GM12878 (cell line): ENCODE measurements at regions not wholly inside any gene's neighbourhood (a gene's known extent, or its start where the extent isn't known, plus 50 kb on each side); places are given as distances from the start of the nearest gene placed in this dataset.

Experiments used
- ATAC-seq: fragments of 200-7000 bp; cut with Tn5 transposase; 3 replicates; pipeline ENCODE4 v1.9.1; 2020; ENCODE audit warnings: mild to moderate bottlenecking, moderate library complexity
- BruUV-seq: library from RNA; stranded (reverse); fragments of 400-500 nt; replicated peaks from 2 replicates; lab custom pipeline; 2021; lab: Mats Ljungman, UMichigan
- CTCF ChIA-PET: fragments of 300-600 bp; sonication (Branson Sonifier 250); formaldehyde crosslinking; extraction: SDS; loops from one replicate; lab custom pipeline; 2021; ENCODE audit warnings: inconsistent platforms; lab: Yijun Ruan, JAX
- POLR2A ChIA-PET: fragments of 350-600 bp; formaldehyde crosslinking; extraction: SDS; loops from one replicate; lab custom pipeline; 2021; ENCODE audit warnings: inconsistent platforms; lab: Charles Lee
- RAD21 ChIA-PET: fragments of 300-600 bp; sonication (Branson Sonifier 250); formaldehyde crosslinking; loops from one replicate; lab custom pipeline; 2023; ENCODE audit warnings: antibody characterized with exemption; ENCODE audit not compliant: unreplicated experiment; lab: Charles Lee
- SMC1A ChIA-PET: fragments of 300-600 bp; sonication (Branson Sonifier 250); formaldehyde crosslinking; loops from one replicate; lab custom pipeline; 2023; ENCODE audit not compliant: unreplicated experiment, uncharacterized antibody; lab: Charles Lee
- DNase-seq: peaks from one replicate; pipeline ENCODE4 v3.0.0-alpha.2; 2011; ENCODE audit warnings: low read depth, low spot score
- FAIRE-seq: peaks from 3 replicates; lab custom pipeline; 2011; peaks lifted over from hg19 to GRCh38; lab: Jason Lieb, UNC
- H2AFZ ChIP-seq: 2 replicates; pipeline ENCODE4 v1.6.0; 2011; ENCODE audit warnings: low read depth, low read length, control low read depth; ENCODE audit not compliant: control insufficient read depth
- H3K27ac ChIP-seq: 2 replicates; pipeline ENCODE4 v1.5.1; 2011; ENCODE audit warnings: control low read depth; ENCODE audit not compliant: control insufficient read depth, insufficient read depth
- H3K27me3 ChIP-seq, 2 experiments: replicated peaks in 1 of 2; 2 replicates each; pipeline versions ENCODE4 v1.6.0 to v1.6.1; 2011; ENCODE audit warnings: low read length in 1 of 2; ENCODE audit not compliant: control insufficient read depth in 2 of 2, insufficient read depth in 2 of 2
- H3K36me3 ChIP-seq, 2 experiments: 2 replicates each; pipeline ENCODE4 v1.5.1; 2011; ENCODE audit warnings: low read length in 1 of 2; ENCODE audit not compliant: control insufficient read depth in 2 of 2, insufficient read depth in 2 of 2
- H3K4me1 ChIP-seq: 2 replicates; pipeline ENCODE4 v1.6.1; 2011; ENCODE audit warnings: mild to moderate bottlenecking, low read length, moderate library complexity, mixed read lengths; ENCODE audit not compliant: control insufficient read depth, insufficient read depth
- H3K4me2 ChIP-seq: 2 replicates; pipeline ENCODE4 v1.6.0; 2011; ENCODE audit warnings: control low read depth; ENCODE audit not compliant: control insufficient read depth, insufficient read depth
- H3K4me3 ChIP-seq: fragments of 200-600 bp; sonication (generic); 2 replicates; pipeline ENCODE4 v1.5.1; 2016
- H3K79me2 ChIP-seq: 2 replicates; pipeline ENCODE4 v1.6.0; 2011; ENCODE audit warnings: low read length; ENCODE audit not compliant: control insufficient read depth, insufficient read depth
- H3K9ac ChIP-seq: 2 replicates; pipeline ENCODE4 v1.8.0; 2011; ENCODE audit warnings: low read length, control low read depth, mixed read lengths; ENCODE audit not compliant: control insufficient read depth, insufficient read depth
- H3K9me3 ChIP-seq: replicated peaks from 3 replicates; pipeline ENCODE4 v1.5.1; 2011; ENCODE audit warnings: mild to moderate bottlenecking, low read length; ENCODE audit not compliant: control insufficient read depth, insufficient read depth
- H4K20me1 ChIP-seq: 2 replicates; pipeline ENCODE4 v1.6.0; 2011; ENCODE audit not compliant: control insufficient read depth, insufficient read depth
- ATF3 ChIP-seq: IDR thresholded peaks from 2 replicates; pipeline ENCODE4 v1.6.1; 2011; ENCODE audit warnings: low read depth, mild to moderate bottlenecking, low read length, moderate library complexity, borderline replicate concordance; ENCODE audit errors: extremely low read depth
- CREB1 ChIP-seq: IDR thresholded peaks from 2 replicates; pipeline ENCODE4 v1.6.1; 2012; ENCODE audit warnings: low read depth, mild to moderate bottlenecking, inconsistent platforms
- EED ChIP-seq: sonication (generic); IDR thresholded peaks from 2 replicates; pipeline ENCODE4 v1.6.1; 2016; ENCODE audit warnings: antibody characterized with exemption, low read depth
- GABPA ChIP-seq: IDR thresholded peaks from 2 replicates; pipeline ENCODE4 v1.6.1; 2014; ENCODE audit warnings: antibody characterized with exemption, low read depth, mild to moderate bottlenecking, inconsistent platforms
- GATAD2B ChIP-seq: fragments of 450-650 bp; conservative IDR thresholded peaks from 2 replicates; pipeline ENCODE4 v1.6.1; 2017; ENCODE audit warnings: low read depth, mild to moderate bottlenecking, moderate library complexity
- MTA3 ChIP-seq: IDR thresholded peaks from 2 replicates; pipeline ENCODE4 v1.6.1; 2012; ENCODE audit warnings: low read length, inconsistent platforms, borderline replicate concordance
- MYC ChIP-seq: IDR thresholded peaks from 2 replicates; pipeline ENCODE4 v1.6.1; 2011; ENCODE audit warnings: mild to moderate bottlenecking, low read length, moderate library complexity, inconsistent platforms; ENCODE audit not compliant: insufficient read depth, insufficient replicate concordance, insufficient read length, severe bottlenecking
- NBN ChIP-seq: fragments of 450-650 bp; IDR thresholded peaks from 2 replicates; pipeline ENCODE4 v1.6.1; 2016
- PBX3 ChIP-seq: IDR thresholded peaks from 2 replicates; pipeline ENCODE4 v1.6.1; 2011; ENCODE audit warnings: mild to moderate bottlenecking, low read depth, low read length, moderate library complexity; ENCODE audit not compliant: insufficient replicate concordance
- POU2F2 ChIP-seq: IDR thresholded peaks from 3 replicates; pipeline ENCODE4 v1.6.1; 2011; ENCODE audit warnings: low read depth, mild to moderate bottlenecking, low read length, borderline replicate concordance
- PRDM15 ChIP-seq: fragments of 450-650 bp; formaldehyde crosslinking; IDR thresholded peaks from 2 replicates; pipeline ENCODE4 v1.4.0; 2020; ENCODE audit warnings: mild to moderate bottlenecking, moderate library complexity
- RAD21 ChIP-seq: IDR thresholded peaks from 2 replicates; pipeline ENCODE4 v1.6.1; 2011; ENCODE audit warnings: mild to moderate bottlenecking, low read depth, low read length, moderate library complexity; ENCODE audit not compliant: insufficient read depth
- TBL1XR1 ChIP-seq: IDR thresholded peaks from 2 replicates; pipeline ENCODE4 v1.6.1; 2012; ENCODE audit warnings: low read depth, low read length, improper control_type of control experiment
- ZNF207 ChIP-seq: fragments of 450-650 bp; IDR thresholded peaks from 2 replicates; pipeline ENCODE4 v1.6.1; 2014; ENCODE audit warnings: antibody characterized with exemption, mild to moderate bottlenecking, borderline replicate concordance
- WGBS: methylation state at CpG from one replicate; pipeline ENCODE4 v1.1.6; 2016; ENCODE audit warnings: low lambda C conversion rate; ENCODE audit not compliant: insufficient replicate concordance, insufficient coverage; ENCODE audit errors: missing lambda C conversion rate; 5-methylcytosine and 5-hydroxymethylcytosine counted together
- in situ Hi-C: fragments of 300-500 bp; cut with MboI; formaldehyde crosslinking; loops from 9 replicates; pipeline ENCODE4 v1.14.3; 2018; ENCODE audit warnings: mixed read lengths
- intact Hi-C: fragments of 100-400 bp; cut with micrococcal nuclease; formaldehyde crosslinking; loops from one replicate; pipeline ENCODE4 v1.14.2; 2022; ENCODE audit not compliant: unreplicated experiment

GRCh38 chr6:134802426-134803058, 147.4 kb downstream of the ALDH8A1 start (continued):
- no peak for TF ChIP-seq PRDM15 (CRISPR knock-in tag)
- TF ChIP-seq MTA3, result no peak
- TF ChIP-seq TBL1XR1, result no peak
- TF ChIP-seq POU2F2, result no peak
- TF ChIP-seq, all 136 proteins: peak for 0

GRCh38 chr6:134797400-134798113, 152.3 kb downstream of the ALDH8A1 start:
- Histone ChIP-seq H3K9me3 (no peaks in the 10 kb centered on the region), H3K79me2 (no peaks in the 10 kb centered on the region), H3K4me3 (no peak overlapping the region), H3K9ac (no peak overlapping the region), H3K36me3 (no peaks in the 10 kb centered on the region), H4K20me1 (no peaks in the 10 kb centered on the region), H3K4me1 (no peaks in the 10 kb centered on the region), H3K27ac (no peak overlapping the region), H3K4me2 (no peak overlapping the region), H3K27me3 (no peaks in the 10 kb centered on the region), H2AFZ (no peak overlapping the region)
- TF ChIP-seq ATF3, result no peak
- no peak for TF ChIP-seq NBN
- TF ChIP-seq CREB1, result no peak
- TF ChIP-seq PBX3, result no peak
- TF ChIP-seq ZNF207, result no peak
- TF ChIP-seq GABPA, result no peak
- no peak for TF ChIP-seq MYC
- no peak for TF ChIP-seq RAD21
- no peak for TF ChIP-seq EED
- TF ChIP-seq GATAD2B, result no peak
- ChIA-PET POLR2A (no interaction called here), RAD21 (no interaction called here), SMC1A (no interaction called here), CTCF (no interaction called here)
- intact Hi-C loops, result no loop called here
- DNase-seq, result no peak
- in situ Hi-C loops, result no loop called here
- no peak for FAIRE-seq
- WGBS, result 9% methylated on average over 7 of the region's 7 CpGs
- no peak for ATAC-seq
- BruUV-seq, result no TSS peak
